K562 (cell line): ENCODE measurements at regions not wholly inside any gene's neighbourhood (a gene's known extent, or its start where the extent isn't known, plus 50 kb on each side); places are given as distances from the start of the nearest gene placed in this dataset.
A peak's percentile ranks its signal among the peaks of the same experiment; 100 is the strongest.

Source experiments
- ESRRA ChIP-seq: fragments of 450-650 bp; IDR thresholded peaks from 2 replicates; pipeline ENCODE4 v1.6.1; 2014; ENCODE audit warnings: low read depth, mild to moderate bottlenecking, moderate library complexity, borderline replicate concordance
- ETV1 ChIP-seq: fragments of 450-650 bp; conservative IDR thresholded peaks from 2 replicates; pipeline ENCODE4 v1.6.1; 2016; ENCODE audit warnings: missing genetic modification characterization, control low read depth, low read depth, missing compliant biosample characterization
- GABPA ChIP-seq: fragments of 200-800 bp; sonication (Bioruptor generic); conservative IDR thresholded peaks from 2 replicates; pipeline ENCODE4 v1.6.1; 2016; ENCODE audit warnings: low read depth, missing genetic modification characterization, missing compliant biosample characterization
- GATAD2A ChIP-seq: fragments of 450-650 bp; IDR thresholded peaks from 2 replicates; pipeline ENCODE4 v1.6.1; 2017
- GATAD2B ChIP-seq: fragments of 450-650 bp; IDR thresholded peaks from 2 replicates; pipeline ENCODE4 v1.6.1; 2017; ENCODE audit warnings: mild to moderate bottlenecking, borderline replicate concordance
- ID3 ChIP-seq, 2 experiments: fragments of 250-450 bp in 1 of 2; fragments of 450-650 bp in 1 of 2; sonication (Bioruptor Pico) in 1 of 2; IDR thresholded peaks; 2 replicates each; pipeline versions ENCODE4 v1.6.1 to v1.8.0; 2016 to 2021; ENCODE audit warnings: mild to moderate bottlenecking in 2 of 2, moderate library complexity in 2 of 2, missing compliant biosample characterization in 1 of 2, missing genetic modification characterization in 1 of 2
- JUN ChIP-seq, 2 experiments: sonication (generic) in 1 of 2; formaldehyde crosslinking in 1 of 2; IDR thresholded peaks; 2 replicates each; pipeline versions ENCODE4 v1.6.1 to v1.8.0; 2012 to 2022; ENCODE audit warnings: borderline replicate concordance in 2 of 2, mild to moderate bottlenecking in 2 of 2, improper control_type of control experiment in 1 of 2, low read depth in 1 of 2, low read length in 1 of 2, missing genetic modification reagents in 1 of 2
- JUNB ChIP-seq: fragments of 450-650 bp; formaldehyde crosslinking; conservative IDR thresholded peaks from 2 replicates; pipeline ENCODE4 v1.4.0; 2020; ENCODE audit warnings: mild to moderate bottlenecking
- LCOR ChIP-seq: sonication (generic); formaldehyde crosslinking; IDR thresholded peaks from 2 replicates; pipeline ENCODE4 v1.8.0; 2022; ENCODE audit warnings: mild to moderate bottlenecking, missing genetic modification reagents
- MBD2 ChIP-seq: sonication (generic); IDR thresholded peaks from 2 replicates; pipeline ENCODE4 v1.6.1; 2016; ENCODE audit warnings: low read depth, borderline replicate concordance
- MYC ChIP-seq, 2 experiments: fragments of 250-450 bp in 1 of 2; sonication (Bioruptor Pico) in 1 of 2; IDR thresholded peaks; 2 replicates each; pipeline versions ENCODE4 v1.5.1 to v1.6.1; 2012 to 2021; ENCODE audit warnings: low read depth in 2 of 2, borderline replicate concordance in 1 of 2, improper control_type of control experiment in 1 of 2, low read length in 1 of 2, mild to moderate bottlenecking in 1 of 2, moderate library complexity in 1 of 2
- NONO ChIP-seq, 2 experiments: fragments of 200-400 bp in 1 of 2; fragments of 450-650 bp in 1 of 2; formaldehyde crosslinking in 1 of 2; IDR thresholded peaks; 2 replicates each; pipeline ENCODE4 v1.6.1; 2017; ENCODE audit warnings: low read depth in 2 of 2, mild to moderate bottlenecking in 2 of 2, moderate library complexity in 2 of 2, low read length in 1 of 2
- POLR2AphosphoS5 ChIP-seq: IDR thresholded peaks from 2 replicates; pipeline ENCODE4 v1.6.1; 2011; ENCODE audit warnings: mild to moderate bottlenecking, low read depth, low read length, moderate library complexity; ENCODE audit not compliant: control insufficient read depth, insufficient read depth
- RNF219 ChIP-seq: fragments of 250-450 bp; sonication (Bioruptor Pico); IDR thresholded peaks from 2 replicates; pipeline ENCODE4 v1.5.0; 2022; ENCODE audit warnings: mild to moderate bottlenecking
- TBL1XR1 ChIP-seq, 2 experiments: IDR thresholded peaks; 2 replicates each; pipeline ENCODE4 v1.6.1; 2012; ENCODE audit warnings: improper control_type of control experiment in 2 of 2, low read length in 2 of 2, mild to moderate bottlenecking in 1 of 2
- TSC22D4 ChIP-seq: fragments of 450-650 bp; IDR thresholded peaks from 2 replicates; pipeline ENCODE4 v1.6.1; 2016; ENCODE audit warnings: missing genetic modification characterization, missing biosample characterization, control low read depth
- ZKSCAN3 ChIP-seq: fragments of 250-450 bp; sonication (Bioruptor Pico); IDR thresholded peaks from 2 replicates; pipeline ENCODE4 v1.4.0; 2020
- ZNF232 ChIP-seq: sonication (generic); formaldehyde crosslinking; IDR thresholded peaks from 2 replicates; pipeline ENCODE4 v1.8.0; 2022; ENCODE audit warnings: mild to moderate bottlenecking, missing genetic modification reagents
- ZNF586 ChIP-seq: fragments of 450-650 bp; formaldehyde crosslinking; conservative IDR thresholded peaks from 2 replicates; pipeline ENCODE4 v1.4.0; 2020; ENCODE audit warnings: mild to moderate bottlenecking, moderate library complexity
- ZNF77 ChIP-seq: fragments of 250-450 bp; sonication (Bioruptor Pico); IDR thresholded peaks from 2 replicates; pipeline ENCODE4 v1.5.0; 2020
- ZNF778 ChIP-seq: fragments of 450-650 bp; formaldehyde crosslinking; IDR thresholded peaks from 2 replicates; pipeline ENCODE4 v1.4.0; 2020; ENCODE audit warnings: mild to moderate bottlenecking, moderate library complexity
- TF ChIP-seq, protein P1 (sequence below): fragments of 250-450 bp; sonication (Bioruptor Pico); IDR thresholded peaks from 2 replicates; pipeline ENCODE4 v1.8.0; 2022; ENCODE audit warnings: inconsistent platforms, mild to moderate bottlenecking, moderate library complexity, borderline replicate concordance

GRCh38 chr6:27132532-27133280 lies 114.8 kb upstream of the PRSS16 start (continued):
- TF ChIP-seq, protein P1, sequence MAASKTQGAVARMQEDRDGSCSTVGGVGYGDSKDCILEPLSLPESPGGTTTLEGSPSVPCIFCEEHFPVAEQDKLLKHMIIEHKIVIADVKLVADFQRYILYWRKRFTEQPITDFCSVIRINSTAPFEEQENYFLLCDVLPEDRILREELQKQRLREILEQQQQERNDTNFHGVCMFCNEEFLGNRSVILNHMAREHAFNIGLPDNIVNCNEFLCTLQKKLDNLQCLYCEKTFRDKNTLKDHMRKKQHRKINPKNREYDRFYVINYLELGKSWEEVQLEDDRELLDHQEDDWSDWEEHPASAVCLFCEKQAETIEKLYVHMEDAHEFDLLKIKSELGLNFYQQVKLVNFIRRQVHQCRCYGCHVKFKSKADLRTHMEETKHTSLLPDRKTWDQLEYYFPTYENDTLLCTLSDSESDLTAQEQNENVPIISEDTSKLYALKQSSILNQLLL (CRISPR knock-in tag), result no peak
- peak; percentile 52; the same call in 1 of the 2 replicates for TF ChIP-seq RNF219 (CRISPR knock-in tag)
- TF ChIP-seq NONO (IDR thresholded peaks at IDR 0.05; ENCODE audit: low read depth in 2 of 2, low read length in 1 of 2), result peak; percentile 74 to 82; a peak in 2 of 4 replicates
- no peak for TF ChIP-seq ZNF778 (CRISPR knock-in tag)
- TF ChIP-seq JUNB (CRISPR knock-in tag), result no peak
- peak; percentile 47 to 59; a peak in 3 of 4 replicates for TF ChIP-seq TBL1XR1 (IDR thresholded peaks at IDR 0.05; ENCODE audit: low read length in 2 of 2)
- TF ChIP-seq LCOR (CRISPR knock-in tag), result peak; percentile 85; the same call in 1 of the 2 replicates
- no peak for TF ChIP-seq ZNF586 (CRISPR knock-in tag)
- TF ChIP-seq ZNF77 (CRISPR knock-in tag), result no peak
- TF ChIP-seq GATAD2B, result no peak
- no peak for TF ChIP-seq TSC22D4 (tag)
- peak; percentile 95 for TF ChIP-seq POLR2AphosphoS5
- TF ChIP-seq ESRRA, result peak; percentile 88; the same call in 1 of the 2 replicates
- TF ChIP-seq JUN (IDR thresholded peaks at IDR 0.05; ENCODE audit: borderline replicate concordance, low read depth, low read length), result no peak
- peak; percentile 68; the same call in 1 of the 2 replicates for TF ChIP-seq JUN (CRISPR knock-in tag; IDR thresholded peaks at IDR 0.05; ENCODE audit: borderline replicate concordance)
- TF ChIP-seq ETV1 (tag), result peak; percentile 31; the same call in 1 of the 2 replicates
- TF ChIP-seq MBD2, result peak; percentile 99
- no peak for TF ChIP-seq ZNF232
- no peak for TF ChIP-seq ZKSCAN3 (CRISPR knock-in tag)
- TF ChIP-seq GATAD2A, result no peak
- TF ChIP-seq GABPA (tag), result no peak
- TF ChIP-seq MYC (IDR thresholded peaks at IDR 0.05; ENCODE audit: low read depth, low read length), result peak; percentile 72
- peak; percentile 78; the same call in 1 of the 2 replicates for TF ChIP-seq MYC (CRISPR knock-in tag; IDR thresholded peaks at IDR 0.05; ENCODE audit: borderline replicate concordance, low read depth)
- no peak for TF ChIP-seq ID3 (CRISPR knock-in tag; IDR thresholded peaks at IDR 0.05)
- TF ChIP-seq ID3 (tag; IDR thresholded peaks at IDR 0.05), result no peak; the same call in none of the 2 replicates
